Endothelial cell of umbilical vein (primary cell): ENCODE measurements at regions not wholly inside any gene's neighbourhood (a gene's known extent, or its start where the extent isn't known, plus 50 kb on each side); places are given as distances from the start of the nearest gene placed in this dataset.

Source experiments
- BruUV-seq: library from RNA; stranded (reverse); fragments of 400-500 nt; replicated peaks from 2 replicates; lab custom pipeline; 2021; lab: Mats Ljungman, UMichigan
- CTCF ChIA-PET: fragments of 300-600, 350-600 bp; sonication (Branson Sonifier 250); formaldehyde crosslinking; loops from one replicate; lab custom pipeline; 2021; ENCODE audit warnings: antibody characterized with exemption, inconsistent platforms; lab: Charles Lee
- POLR2A ChIA-PET: fragments of 300-600, 350-600 bp; sonication (Branson Sonifier 250); formaldehyde crosslinking; loops from one replicate; lab custom pipeline; 2021; ENCODE audit warnings: antibody characterized with exemption, inconsistent platforms; lab: Charles Lee
- DNase-seq: peaks from one replicate; pipeline ENCODE4 v3.0.0-alpha.2; 2011; ENCODE audit warnings: low read depth, low spot score
- FAIRE-seq: peaks from 2 replicates; lab custom pipeline; 2011; peaks lifted over from hg19 to GRCh38; lab: Jason Lieb, UNC
- H2AFZ ChIP-seq: 2 replicates; pipeline ENCODE4 v1.6.0; 2012; ENCODE audit warnings: low read depth, low read length, control low read depth, inconsistent platforms
- H3K27ac ChIP-seq: 2 replicates; pipeline ENCODE4 v1.5.1; 2011; ENCODE audit warnings: low read depth, mild to moderate bottlenecking, control low read depth, low read length, moderate library complexity; ENCODE audit not compliant: insufficient read depth
- H3K27me3 ChIP-seq, 2 experiments: 2 replicates each; pipeline versions ENCODE4 v1.6.0 to v1.6.1; 2011; ENCODE audit warnings: low read length in 2 of 2, mixed read lengths in 1 of 2; ENCODE audit not compliant: control insufficient read depth in 2 of 2, insufficient read depth in 2 of 2
- H3K36me3 ChIP-seq, 2 experiments: 2 replicates in 1 of 2; 3 replicates in 1 of 2; pipeline ENCODE4 v1.5.1; 2011; ENCODE audit warnings: low read length in 2 of 2, mild to moderate bottlenecking in 1 of 2, moderate library complexity in 1 of 2; ENCODE audit not compliant: control insufficient read depth in 2 of 2, insufficient read depth in 2 of 2; ENCODE audit errors: extremely low read depth in 1 of 2
- H3K4me1 ChIP-seq: 3 replicates; pipeline ENCODE4 v1.5.1; 2011; ENCODE audit warnings: mild to moderate bottlenecking, low read length; ENCODE audit not compliant: control insufficient read depth, insufficient read depth; ENCODE audit errors: extremely low read depth
- H3K4me2 ChIP-seq: 2 replicates; pipeline ENCODE4 v1.6.1; 2011; ENCODE audit warnings: low read length, control low read depth, mixed read lengths; ENCODE audit not compliant: insufficient read depth
- H3K4me3 ChIP-seq, 3 experiments: fragments of 200-600 bp in 1 of 3; sonication (generic), shearing (Covaris generic) in 1 of 3; replicated peaks in 1 of 3; 2 replicates each; pipeline ENCODE4 v1.5.1; 2011 to 2016; ENCODE audit warnings: control low read depth in 3 of 3, low read length in 3 of 3, mild to moderate bottlenecking in 2 of 3, inconsistent platforms in 1 of 3, low read depth in 1 of 3, moderate library complexity in 1 of 3; ENCODE audit not compliant: insufficient read depth in 1 of 3
- H3K79me2 ChIP-seq: 2 replicates; pipeline ENCODE4 v1.6.0; 2012; ENCODE audit warnings: low read length, inconsistent platforms; ENCODE audit not compliant: control insufficient read depth, insufficient read depth
- H3K9ac ChIP-seq: replicated peaks from 2 replicates; pipeline ENCODE3; 2011; ENCODE audit warnings: low read length, control low read depth; ENCODE audit not compliant: insufficient read depth; ENCODE audit errors: extremely low read depth
- H3K9me1 ChIP-seq: replicated peaks from 3 replicates; pipeline ENCODE4 v1.6.0; 2011; ENCODE audit warnings: mild to moderate bottlenecking, low read length; ENCODE audit not compliant: control insufficient read depth, insufficient read depth; ENCODE audit errors: extremely low read depth
- H3K9me3 ChIP-seq: replicated peaks from 2 replicates; pipeline ENCODE4 v1.5.1; 2012; ENCODE audit warnings: low read length, inconsistent platforms; ENCODE audit not compliant: control insufficient read depth, insufficient read depth
- H4K20me1 ChIP-seq: replicated peaks from 2 replicates; pipeline ENCODE3; 2011; ENCODE audit warnings: mild to moderate bottlenecking, low read length; ENCODE audit not compliant: control insufficient read depth, insufficient read depth; ENCODE audit errors: extremely low read depth
- EZH2 ChIP-seq: IDR thresholded peaks from 2 replicates; pipeline ENCODE4 v1.6.1; 2012; ENCODE audit warnings: borderline replicate concordance, low read depth, mild to moderate bottlenecking, moderate library complexity, low read length, inconsistent platforms; ENCODE audit not compliant: severe bottlenecking
- FOS ChIP-seq: IDR thresholded peaks from 2 replicates; pipeline ENCODE4 v1.6.1; 2011; ENCODE audit warnings: mild to moderate bottlenecking, low read length, moderate library complexity, borderline replicate concordance; ENCODE audit not compliant: insufficient read depth
- GATA2 ChIP-seq: IDR thresholded peaks from 2 replicates; pipeline ENCODE4 v1.7.0; 2011; ENCODE audit warnings: low read depth, mild to moderate bottlenecking, moderate library complexity, mixed read lengths, low read length; ENCODE audit not compliant: insufficient read length, insufficient read depth
- JUN ChIP-seq: IDR thresholded peaks from 2 replicates; pipeline ENCODE4 v1.6.1; 2011; ENCODE audit warnings: borderline replicate concordance, low read depth; ENCODE audit not compliant: insufficient read length, insufficient read depth
- MYC ChIP-seq: IDR thresholded peaks from one replicate; pipeline ENCODE4 v1.6.1; 2011; ENCODE audit warnings: mild to moderate bottlenecking, low read depth, low read length
- POLR2A ChIP-seq: IDR thresholded peaks from 2 replicates; pipeline ENCODE4 v1.6.1; 2012; ENCODE audit warnings: low read depth, mild to moderate bottlenecking, control low read depth, low read length
- POLR2AphosphoS5 ChIP-seq: IDR thresholded peaks from 2 replicates; pipeline ENCODE4 v1.6.1; 2012; ENCODE audit warnings: low read depth, mild to moderate bottlenecking, control low read depth, low read length, moderate library complexity; ENCODE audit not compliant: insufficient read depth
- dilution Hi-C: fragments of 300-500 bp; cut with MboI; formaldehyde crosslinking; loops from one replicate; pipeline ENCODE4 v1.15.0; 2019; ENCODE audit warnings: low sequenced_read_pairs; ENCODE audit not compliant: extremely low pct_ligation_motif_present
- intact Hi-C: fragments of 100-400 bp; cut with micrococcal nuclease; formaldehyde crosslinking; loops from one replicate; pipeline ENCODE4 v1.10.0; 2022
- TF ChIP-seq, protein P1 (sequence below), 2 donors: IDR thresholded peaks; 1 replicate in 1 of 2; 2 replicates in 1 of 2; pipeline ENCODE4 v1.5.1; 2011; ENCODE audit warnings: low read length in 2 of 2, mild to moderate bottlenecking in 2 of 2, moderate library complexity in 2 of 2, control low read depth in 1 of 2, inconsistent platforms in 1 of 2, low read depth in 1 of 2; ENCODE audit not compliant: insufficient read depth in 1 of 2; ENCODE audit errors: extremely low read depth in 1 of 2
- TF ChIP-seq, protein P2 (sequence below): IDR thresholded peaks from 2 replicates; pipeline ENCODE4 v1.6.1; 2011; ENCODE audit not compliant: insufficient read depth, insufficient read length

DNA sequence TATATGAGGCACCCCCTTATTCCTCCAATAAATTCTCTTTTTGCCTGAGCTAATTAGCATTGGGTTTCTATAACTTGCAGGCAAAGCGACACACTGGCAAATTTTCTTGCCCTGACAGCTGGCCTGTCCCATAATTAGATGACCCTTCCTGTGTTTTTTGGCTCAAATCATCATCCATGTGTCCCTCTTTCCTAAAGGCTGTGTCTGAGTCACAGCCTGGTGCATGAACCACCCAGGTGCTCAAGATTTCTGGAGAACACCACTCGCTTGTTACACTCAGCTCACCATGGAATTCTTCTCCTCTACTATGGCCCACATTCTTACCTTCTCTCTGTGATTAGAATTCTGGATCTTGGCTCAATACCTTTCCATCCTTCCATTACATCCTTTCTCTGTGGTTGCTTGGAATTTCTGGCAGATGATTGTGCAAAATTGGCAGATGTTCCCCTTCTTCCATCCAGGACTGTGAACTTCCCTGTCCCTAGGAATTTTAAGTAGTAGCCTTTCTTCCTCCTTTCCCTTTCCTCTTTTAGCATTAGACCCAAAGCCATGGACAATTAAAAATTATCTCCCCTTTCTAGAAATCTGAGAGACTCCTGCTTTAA is 116.0 kb upstream of the ANKRD1 start:
- Histone ChIP-seq H3K27me3 (no peaks in the 10 kb centered on the region), H3K9me3 (no peaks in the 10 kb centered on the region), H3K4me2 (no peak overlapping the region), H4K20me1 (no peaks in the 10 kb centered on the region), H3K9me1 (no peaks in the 10 kb centered on the region), H3K79me2 (no peaks in the 10 kb centered on the region), H3K4me1 (peaks cover 9% of the 10 kb centered on the region), H3K4me3 (no peak overlapping the region), H3K9ac (no peak overlapping the region), H3K36me3 (no peaks in the 10 kb centered on the region), H2AFZ (no peak overlapping the region), H3K27ac (no peak overlapping the region)
- intact Hi-C loops, result no loop called here
- POLR2A ChIA-PET, result no interaction called here
- FAIRE-seq, result no peak
- CTCF ChIA-PET, result interaction anchor here (1.5 to 1.8 kb wide), 2 partner anchors 26 to 30 kb away, joined by 3 to 4 read pairs; no protein-coding TSS in a partner anchor
- TF ChIP-seq EZH2 (no peak), POLR2AphosphoS5 (no peak), POLR2A (no peak), JUN (no peak), MYC (no peak), FOS (no peak), GATA2 (no peak)
- TF ChIP-seq, protein P1, sequence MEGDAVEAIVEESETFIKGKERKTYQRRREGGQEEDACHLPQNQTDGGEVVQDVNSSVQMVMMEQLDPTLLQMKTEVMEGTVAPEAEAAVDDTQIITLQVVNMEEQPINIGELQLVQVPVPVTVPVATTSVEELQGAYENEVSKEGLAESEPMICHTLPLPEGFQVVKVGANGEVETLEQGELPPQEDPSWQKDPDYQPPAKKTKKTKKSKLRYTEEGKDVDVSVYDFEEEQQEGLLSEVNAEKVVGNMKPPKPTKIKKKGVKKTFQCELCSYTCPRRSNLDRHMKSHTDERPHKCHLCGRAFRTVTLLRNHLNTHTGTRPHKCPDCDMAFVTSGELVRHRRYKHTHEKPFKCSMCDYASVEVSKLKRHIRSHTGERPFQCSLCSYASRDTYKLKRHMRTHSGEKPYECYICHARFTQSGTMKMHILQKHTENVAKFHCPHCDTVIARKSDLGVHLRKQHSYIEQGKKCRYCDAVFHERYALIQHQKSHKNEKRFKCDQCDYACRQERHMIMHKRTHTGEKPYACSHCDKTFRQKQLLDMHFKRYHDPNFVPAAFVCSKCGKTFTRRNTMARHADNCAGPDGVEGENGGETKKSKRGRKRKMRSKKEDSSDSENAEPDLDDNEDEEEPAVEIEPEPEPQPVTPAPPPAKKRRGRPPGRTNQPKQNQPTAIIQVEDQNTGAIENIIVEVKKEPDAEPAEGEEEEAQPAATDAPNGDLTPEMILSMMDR (IDR thresholded peaks at IDR 0.05; ENCODE audit: extremely low read depth in 1 of 2, insufficient read depth in 1 of 2, low read depth in 1 of 2, low read length in 2 of 2), result no peak
- TF ChIP-seq, protein P2, sequence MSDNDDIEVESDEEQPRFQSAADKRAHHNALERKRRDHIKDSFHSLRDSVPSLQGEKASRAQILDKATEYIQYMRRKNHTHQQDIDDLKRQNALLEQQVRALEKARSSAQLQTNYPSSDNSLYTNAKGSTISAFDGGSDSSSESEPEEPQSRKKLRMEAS, result no peak
- DNase-seq, result no peak
- dilution Hi-C loops, result no loop called here
- no TSS peak for BruUV-seq
